Esophagus muscularis mucosa (tissue), 4 donors: ENCODE measurements at regions not wholly inside any gene's neighbourhood (a gene's known extent, or its start where the extent isn't known, plus 50 kb on each side); places are given as distances from the start of the nearest gene placed in this dataset.

Experiments used
- CTCF ChIP-seq, 3 experiments: fragments of 200-600 bp in 2 of 3; fragments of 450-650 bp in 1 of 3; sonication (generic) in 2 of 3; IDR thresholded peaks; one replicate each; pipeline ENCODE4 v1.5.1; 2017 to 2019; ENCODE audit warnings: antibody characterized with exemption in 3 of 3, mild to moderate bottlenecking in 2 of 3, moderate library complexity in 1 of 3
- EP300 ChIP-seq: sonication (generic); formaldehyde crosslinking; IDR thresholded peaks from one replicate; pipeline ENCODE4 v1.6.1; 2017; ENCODE audit warnings: antibody characterized with exemption
- POLR2A ChIP-seq: fragments of 450-650 bp; IDR thresholded peaks from one replicate; pipeline ENCODE4 v1.6.1; 2017; ENCODE audit warnings: antibody characterized with exemption, moderate library complexity, mild to moderate bottlenecking, low read depth
- POLR2AphosphoS5 ChIP-seq, 2 donors: sonication (generic); formaldehyde crosslinking; IDR thresholded peaks; one replicate each; pipeline ENCODE4 v1.6.1; 2017; ENCODE audit warnings: antibody characterized with exemption in 2 of 2

GRCh38 chr2:186380805-186381204 is 105.3 kb upstream of the ZC3H15 start:
- TF ChIP-seq POLR2A (no peak), CTCF (IDR thresholded peaks at IDR 0.05) (no peak), POLR2AphosphoS5 (IDR thresholded peaks at IDR 0.05) (no peak), EP300 (no peak)
